ENCODE measurements at regions not wholly inside any gene's neighbourhood (a gene's known extent, or its start where the extent isn't known, plus 50 kb on each side); places are given as distances from the start of the nearest gene placed in this dataset.

- Histone ChIP-seq H3K4me1 (ENCODE audit: control insufficient read depth in 2 of 3, insufficient read depth in 2 of 3, low read depth in 1 of 3, low read length in 3 of 3) (no peaks in the 10 kb centered on the region), H3K27me3 (ENCODE audit: control insufficient read depth, insufficient read depth, low read length) (no peaks in the 10 kb centered on the region), H3K4me3 (ENCODE audit: low read length in 3 of 3) (no peak overlapping the region), H3K36me3 (ENCODE audit: control insufficient read depth in 2 of 3, insufficient read depth in 3 of 3, low read length in 3 of 3) (no peaks in the 10 kb centered on the region), H3K9ac (ENCODE audit: low read length in 3 of 3) (no peak overlapping the region), H3K27ac (ENCODE audit: low read depth in 2 of 2, low read length in 2 of 2) (no peak overlapping the region), H3K9me3 (ENCODE audit: control insufficient read depth in 2 of 3, insufficient read depth in 1 of 3, low read length in 3 of 3) (peaks cover 0 to 2% (median 0%) of the 10 kb centered on the region in 3 donors)
- FAIRE-seq (no peak), DNase-seq (no peak)
- TF ChIP-seq CTCF (IDR thresholded peaks at IDR 0.05; ENCODE audit: borderline replicate concordance, extremely low read depth, insufficient read depth) = no peak
- intact Hi-C loops (cut with DNase I) = no loop called here
These were observed 101.4 kb upstream of the SPEF2 start for GRCh38 chr5:35516271-35516670.

GRCh38 chr5:35513612-35514011, 104.1 kb upstream of the SPEF2 start:
- no peak overlapping the region for H3K4me3 ChIP-seq (ENCODE audit: low read length in 3 of 3)
- no peak overlapping the region for H3K27ac ChIP-seq (ENCODE audit: low read depth in 2 of 2, low read length in 2 of 2)
- intact Hi-C loops (cut with DNase I) = no loop called here
- no peak for TF ChIP-seq CTCF (IDR thresholded peaks at IDR 0.05; ENCODE audit: borderline replicate concordance, extremely low read depth, insufficient read depth)
- DNase-seq (no peak), FAIRE-seq (no peak)
- no peak overlapping the region for H3K9ac ChIP-seq (ENCODE audit: low read length in 3 of 3)
- no peaks in the 10 kb centered on the region for H3K27me3 ChIP-seq (ENCODE audit: control insufficient read depth, insufficient read depth, low read length)
- H3K36me3 ChIP-seq (ENCODE audit: control insufficient read depth in 2 of 3, insufficient read depth in 3 of 3, low read length in 3 of 3) = no peaks in the 10 kb centered on the region
- no peaks in the 10 kb centered on the region for H3K4me1 ChIP-seq (ENCODE audit: control insufficient read depth in 2 of 3, insufficient read depth in 2 of 3, low read depth in 1 of 3, low read length in 3 of 3)
- H3K9me3 ChIP-seq (ENCODE audit: control insufficient read depth in 2 of 3, insufficient read depth in 1 of 3, low read length in 3 of 3) = peaks cover 0 to 10% (median 0%) of the 10 kb centered on the region in 3 donors

DNA sequence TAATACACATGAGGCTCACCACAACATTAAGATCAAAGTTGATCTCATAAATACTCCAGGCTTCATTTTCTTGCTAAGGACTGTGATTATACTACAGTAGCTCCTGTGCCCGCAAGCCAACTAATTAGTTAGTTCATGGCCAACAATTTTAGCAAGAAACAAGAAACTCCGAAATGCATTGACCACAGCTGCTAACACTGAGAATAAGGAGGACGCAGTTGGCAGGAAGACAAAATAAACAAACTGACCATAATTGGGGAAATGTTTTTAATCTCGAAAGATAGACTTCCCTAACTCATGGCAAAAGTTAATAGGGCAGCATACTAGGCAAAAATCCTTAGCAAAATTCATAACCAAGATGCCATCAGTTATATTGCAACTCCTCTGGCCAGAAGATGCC, 115.5 kb upstream of the SPEF2 start:
- no peaks in the 10 kb centered on the region for H3K27me3 ChIP-seq (ENCODE audit: control insufficient read depth, insufficient read depth, low read length)
- H3K9me3 ChIP-seq (ENCODE audit: control insufficient read depth in 2 of 3, insufficient read depth in 1 of 3, low read length in 3 of 3) = peaks cover 0 to 10% (median 2%) of the 10 kb centered on the region in 3 donors
- H3K27ac ChIP-seq (ENCODE audit: low read depth in 2 of 2, low read length in 2 of 2) = no peak overlapping the region
- no peak for TF ChIP-seq CTCF (IDR thresholded peaks at IDR 0.05; ENCODE audit: borderline replicate concordance, extremely low read depth, insufficient read depth)
- no peak overlapping the region for H3K4me3 ChIP-seq (ENCODE audit: low read length in 3 of 3)
- H3K36me3 ChIP-seq (ENCODE audit: control insufficient read depth in 2 of 3, insufficient read depth in 3 of 3, low read length in 3 of 3) = no peaks in the 10 kb centered on the region
- intact Hi-C loops (cut with DNase I) = no loop called here
- no peak overlapping the region for H3K9ac ChIP-seq (ENCODE audit: low read length in 3 of 3)
- no peaks in the 10 kb centered on the region for H3K4me1 ChIP-seq (ENCODE audit: control insufficient read depth in 2 of 3, insufficient read depth in 2 of 3, low read depth in 1 of 3, low read length in 3 of 3)
- FAIRE-seq = no peak
- peak in 2 of 5 donors; percentile 24 to 59 for DNase-seq

DNA sequence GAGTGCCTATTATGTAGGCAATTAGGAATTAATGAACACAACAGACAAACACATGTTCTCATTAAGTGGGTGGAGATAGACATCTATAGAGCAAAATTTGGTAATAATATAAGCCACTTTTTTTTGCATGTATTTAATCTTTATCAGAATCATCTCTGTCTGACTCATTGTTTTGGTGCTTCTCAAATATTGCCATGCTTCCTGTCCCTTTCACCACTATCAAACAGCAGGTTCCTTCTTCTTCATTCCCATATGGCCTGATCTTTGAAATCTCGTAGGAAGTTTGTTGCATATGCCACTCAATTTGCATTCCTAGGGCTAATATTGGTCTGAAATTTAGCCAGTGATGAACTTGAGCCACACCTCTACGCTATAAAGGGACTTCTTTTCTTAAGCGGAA, 128.9 kb upstream of the SPEF2 start:
- intact Hi-C loops (cut with DNase I) = no loop called here
- Histone ChIP-seq H3K4me3 (ENCODE audit: low read length in 3 of 3) (no peak overlapping the region), H3K4me1 (ENCODE audit: control insufficient read depth in 2 of 3, insufficient read depth in 2 of 3, low read depth in 1 of 3, low read length in 3 of 3) (peaks cover 0 to 17% (median 4%) of the 10 kb centered on the region in 3 donors), H3K9me3 (ENCODE audit: control insufficient read depth in 2 of 3, insufficient read depth in 1 of 3, low read length in 3 of 3) (no peaks in the 10 kb centered on the region), H3K27ac (ENCODE audit: low read depth in 2 of 2, low read length in 2 of 2) (no peak overlapping the region), H3K36me3 (ENCODE audit: control insufficient read depth in 2 of 3, insufficient read depth in 3 of 3, low read length in 3 of 3) (no peaks in the 10 kb centered on the region), H3K9ac (ENCODE audit: low read length in 3 of 3) (no peak overlapping the region), H3K27me3 (ENCODE audit: control insufficient read depth, insufficient read depth, low read length) (no peaks in the 10 kb centered on the region)
- no peak for TF ChIP-seq CTCF (IDR thresholded peaks at IDR 0.05; ENCODE audit: borderline replicate concordance, extremely low read depth, insufficient read depth)
- FAIRE-seq = no peak
- no peak for DNase-seq
